HG03439 (cell line): ENCODE measurements at regions not wholly inside any gene's neighbourhood (a gene's known extent, or its start where the extent isn't known, plus 50 kb on each side); places are given as distances from the start of the nearest gene placed in this dataset.

ENCODE experiments used
- ATAC-seq: cut with Tn5 transposase; IDR thresholded peaks from one replicate; pipeline ENCODE4 v1.9.1; 2021; ENCODE audit warnings: mild to moderate bottlenecking, moderate library complexity; ENCODE audit not compliant: unreplicated experiment

- no peak for ATAC-seq
These were observed 584.8 kb downstream of the PLA2G4A start for GRCh38 chr1:187413405-187414169.

GRCh38 chr1:187415065-187415464 is 586.3 kb downstream of the PLA2G4A start:
- ATAC-seq: no peak

- no peak for ATAC-seq
These were observed 588.8 kb downstream of the PLA2G4A start for GRCh38 chr1:187417520-187417919.

- no peak for ATAC-seq
These were observed 604.8 kb downstream of the PLA2G4A start for GRCh38 chr1:187433598-187433997.

- ATAC-seq: no peak
These were observed 613.9 kb downstream of the PLA2G4A start for GRCh38 chr1:187442603-187443002.

- ATAC-seq: no peak
These were observed 615.2 kb downstream of the PLA2G4A start for GRCh38 chr1:187443939-187444338.

GRCh38 chr1:187445066-187445465 is 616.3 kb downstream of the PLA2G4A start:
- ATAC-seq: no peak

- no peak for ATAC-seq
These were observed 622.5 kb downstream of the PLA2G4A start for GRCh38 chr1:187451238-187451637.

GRCh38 chr1:187454010-187454409 is 625.3 kb downstream of the PLA2G4A start:
- no peak for ATAC-seq

- no peak for ATAC-seq
These were observed 627.7 kb downstream of the PLA2G4A start for GRCh38 chr1:187456446-187456845.

GRCh38 chr1:187460093-187460492 is 631.3 kb downstream of the PLA2G4A start:
- ATAC-seq: no peak

- no peak for ATAC-seq
These were observed 635.6 kb downstream of the PLA2G4A start for GRCh38 chr1:187464320-187464719.

- ATAC-seq: no peak
These were observed 636.7 kb downstream of the PLA2G4A start for GRCh38 chr1:187465441-187465840.

GRCh38 chr1:187469836-187470235 is 641.1 kb downstream of the PLA2G4A start:
- ATAC-seq: no peak

- ATAC-seq: no peak
These were observed 642.8 kb downstream of the PLA2G4A start for GRCh38 chr1:187471555-187471954.

- ATAC-seq: no peak
These were observed 645.6 kb downstream of the PLA2G4A start for GRCh38 chr1:187474336-187474735.

GRCh38 chr1:187476671-187477070 is 647.9 kb downstream of the PLA2G4A start:
- ATAC-seq: no peak

- no peak for ATAC-seq
These were observed 648.4 kb downstream of the PLA2G4A start for GRCh38 chr1:187477103-187477502.

GRCh38 chr1:187477535-187477934 is 648.8 kb downstream of the PLA2G4A start:
- ATAC-seq: no peak

GRCh38 chr1:187481581-187482148 is 652.9 kb downstream of the PLA2G4A start:
- ATAC-seq: no peak

GRCh38 chr1:187490266-187490665 is 661.5 kb downstream of the PLA2G4A start:
- ATAC-seq: no peak

GRCh38 chr1:187491082-187491720 is 662.5 kb downstream of the PLA2G4A start:
- ATAC-seq: no peak
